HG03442 (cell line): ENCODE measurements at regions not wholly inside any gene's neighbourhood (a gene's known extent, or its start where the extent isn't known, plus 50 kb on each side); places are given as distances from the start of the nearest gene placed in this dataset.

Source experiments
- ATAC-seq: cut with Tn5 transposase; IDR thresholded peaks from one replicate; pipeline ENCODE4 v1.9.1; 2021; ENCODE audit warnings: mild to moderate bottlenecking, moderate library complexity; ENCODE audit not compliant: unreplicated experiment

DNA sequence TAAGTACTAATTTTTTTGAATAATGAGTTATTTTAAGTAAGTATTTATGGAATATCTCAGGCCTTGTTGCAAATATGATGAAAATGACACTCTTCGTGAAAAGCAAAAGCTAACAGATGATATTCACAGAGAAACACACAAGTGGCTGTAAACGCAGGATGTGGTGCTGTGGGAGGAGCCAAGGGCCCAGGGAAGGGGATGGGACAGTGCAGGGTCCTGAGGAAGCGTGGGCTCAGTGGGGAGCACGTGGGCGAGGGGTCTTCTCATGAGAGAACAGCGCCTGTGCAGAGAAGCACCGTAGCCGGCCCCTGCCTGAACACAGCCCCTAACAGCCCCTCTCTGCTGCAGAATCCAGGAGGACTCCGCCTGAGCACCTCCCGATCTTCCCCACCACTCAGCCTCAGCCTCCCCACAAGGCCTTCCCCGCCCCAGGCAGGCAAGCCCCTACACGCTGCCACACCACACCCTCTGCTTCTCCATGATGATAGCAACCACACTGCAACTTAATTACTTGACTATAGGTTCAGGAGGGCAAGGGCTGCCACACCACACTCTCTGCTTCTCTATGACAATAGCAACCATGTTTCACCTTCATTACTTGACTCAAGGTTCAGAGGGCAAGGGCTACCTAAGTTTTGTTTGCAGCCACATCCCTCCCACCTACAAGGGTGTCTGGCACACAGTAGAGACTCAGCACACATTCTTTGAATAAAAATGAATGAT is 152.6 kb upstream of the RNF32 start:
- no peak for ATAC-seq

DNA sequence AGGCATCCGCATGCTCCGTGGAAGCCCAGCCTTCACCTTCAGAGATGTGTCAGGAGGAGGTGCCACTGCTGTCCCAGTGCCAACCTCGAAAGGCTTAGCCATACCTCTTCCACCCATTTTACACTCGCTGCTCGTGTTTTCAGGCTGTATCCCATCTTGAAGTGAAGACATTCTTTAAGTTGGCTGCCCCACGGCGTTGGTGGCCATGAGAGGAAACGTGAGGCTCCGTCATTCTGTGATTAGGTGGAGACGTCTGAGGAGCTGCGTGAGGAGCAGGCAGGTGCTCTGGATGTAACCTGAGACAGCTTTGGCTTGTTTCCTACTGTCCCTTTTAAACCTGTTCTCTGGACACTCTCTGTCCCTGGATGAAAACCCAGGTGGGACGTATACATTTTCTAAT is 159.9 kb upstream of the RNF32 start:
- no peak for ATAC-seq

DNA sequence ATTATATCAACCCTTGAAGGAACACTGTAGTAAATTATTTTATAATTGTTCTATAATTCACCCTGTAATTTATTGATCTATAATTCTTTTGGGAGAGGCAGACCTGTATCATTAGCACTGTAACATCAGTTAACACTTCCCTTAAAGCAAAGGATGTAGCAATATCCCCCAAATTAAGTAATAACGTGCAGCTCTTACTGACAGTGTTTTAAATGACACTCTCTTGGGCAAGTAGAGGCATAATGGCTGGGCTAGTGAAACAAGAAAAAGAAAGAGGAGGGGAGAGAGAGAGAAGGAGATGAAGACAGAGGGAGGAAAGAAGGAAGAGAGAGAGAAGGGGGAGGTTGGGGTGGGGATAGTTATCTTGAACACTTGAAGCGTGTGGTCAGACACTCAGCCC is 161.0 kb upstream of the RNF32 start:
- ATAC-seq: no peak

DNA sequence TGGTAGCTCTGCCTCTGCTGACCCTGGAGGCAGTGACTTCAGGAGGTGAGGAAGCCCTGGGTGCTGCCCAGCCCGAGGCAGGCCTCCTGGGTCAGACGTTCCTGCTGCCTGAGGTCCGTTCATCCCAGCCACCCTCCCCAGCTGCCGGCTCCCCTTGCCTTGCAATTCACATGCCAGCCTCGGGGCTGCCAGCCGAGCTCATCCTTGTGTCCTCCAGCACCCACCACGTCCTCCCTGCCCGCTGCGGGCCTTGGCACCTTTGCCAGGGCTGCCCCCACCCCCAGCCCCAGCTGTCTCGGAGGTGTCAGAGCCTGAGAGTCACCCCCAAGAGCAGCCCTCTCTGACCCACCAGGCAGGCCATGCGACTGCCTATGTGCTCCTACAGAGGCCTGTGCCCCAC is 162.1 kb upstream of the RNF32 start:
- no peak for ATAC-seq

DNA sequence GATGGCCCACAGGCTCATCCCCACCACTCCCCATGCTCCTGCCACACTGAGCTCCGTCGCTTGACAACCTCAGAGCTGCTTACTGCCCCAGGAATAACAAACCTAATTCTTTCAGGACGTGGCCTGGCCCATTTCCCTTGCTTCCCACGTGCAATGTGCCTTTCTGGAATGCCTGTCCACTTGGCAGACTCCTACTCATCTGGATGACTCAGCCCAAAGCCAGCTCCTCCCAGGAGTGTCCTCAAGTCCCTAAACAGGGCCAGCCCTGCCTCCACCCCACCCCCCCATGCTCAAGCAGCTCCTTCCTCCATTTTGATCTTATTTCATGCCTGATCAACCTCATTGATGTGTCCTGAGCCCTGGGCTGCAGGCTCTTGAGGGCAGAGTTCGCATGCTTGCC is 164.9 kb upstream of the RNF32 start:
- no peak for ATAC-seq

DNA sequence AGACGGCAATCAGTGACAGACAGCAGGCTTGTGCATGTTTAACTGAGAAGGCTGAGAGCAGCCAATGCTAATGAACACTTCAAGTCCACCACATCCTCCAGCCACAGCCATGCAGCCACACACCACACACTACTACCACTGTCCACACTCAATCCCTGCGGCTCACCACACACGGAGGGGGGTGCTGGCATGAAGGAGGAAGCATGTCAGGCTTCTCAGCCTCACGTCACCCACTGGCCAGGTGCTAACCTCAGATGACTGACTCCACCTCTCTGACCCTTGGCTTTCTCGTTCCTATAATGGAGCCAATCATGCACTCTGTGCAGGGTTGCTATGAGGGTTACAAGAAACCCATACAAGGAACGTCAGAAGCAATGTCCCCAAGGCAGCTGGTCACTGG is 165.4 kb upstream of the RNF32 start:
- ATAC-seq: no peak

DNA sequence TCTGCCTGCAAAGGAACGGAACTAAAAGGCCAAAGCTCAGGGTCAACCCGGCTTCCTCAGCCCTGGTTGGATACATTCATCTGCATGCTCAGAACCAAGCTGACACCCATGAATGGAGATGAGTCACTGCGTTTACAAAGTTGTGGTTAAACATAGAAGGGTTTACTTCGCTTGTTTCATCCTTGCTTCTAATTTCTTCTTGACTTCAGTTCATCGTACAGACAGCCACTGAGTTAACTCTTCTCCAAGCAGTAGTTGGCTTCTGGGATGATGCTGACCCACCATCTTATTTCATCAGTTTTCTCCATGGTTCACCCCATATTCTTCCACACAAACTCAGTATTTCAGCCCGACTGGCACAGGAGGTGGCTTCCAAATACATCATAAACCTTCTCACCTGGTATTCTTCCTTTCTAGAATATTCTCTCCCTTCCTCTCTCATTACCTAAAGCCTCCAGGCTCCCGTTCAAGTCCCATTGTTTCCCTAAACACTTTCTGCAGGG is 166.3 kb upstream of the RNF32 start:
- no peak for ATAC-seq

DNA sequence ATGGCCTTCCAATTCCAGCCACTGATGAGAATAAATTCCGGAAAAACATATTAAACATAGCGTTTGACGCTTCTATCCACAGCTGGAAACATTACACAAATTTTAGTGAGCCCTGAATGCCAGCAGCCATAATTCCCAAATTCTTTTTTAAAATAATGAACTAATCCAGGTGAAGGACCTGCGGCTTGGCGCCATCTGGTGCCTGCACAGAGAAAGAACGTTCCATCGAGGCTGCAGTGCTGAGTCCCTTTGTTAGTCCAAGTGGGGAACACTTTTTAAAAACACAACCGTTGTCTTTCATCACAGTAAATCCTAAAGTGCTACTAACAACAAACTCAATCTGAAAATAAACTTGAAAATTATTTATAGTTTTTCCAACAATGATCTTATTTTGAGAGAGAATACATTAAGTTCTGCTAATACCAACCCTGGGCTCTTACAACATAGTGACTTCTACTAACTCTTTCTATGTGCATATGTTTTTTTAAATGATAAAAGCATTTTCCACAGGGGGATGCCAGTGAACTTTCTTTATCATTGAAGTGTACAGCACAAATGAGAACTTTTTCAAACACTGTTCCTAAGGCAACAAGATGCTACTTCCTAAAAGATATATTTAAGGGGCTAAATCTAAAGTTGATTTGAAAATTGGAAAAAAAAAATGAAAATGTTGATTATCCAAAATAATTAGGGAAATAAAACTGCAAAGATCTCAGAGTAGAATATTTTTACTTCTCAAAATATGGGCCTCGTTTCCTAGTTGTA is 166.9 kb upstream of the RNF32 start:
- no peak for ATAC-seq

DNA sequence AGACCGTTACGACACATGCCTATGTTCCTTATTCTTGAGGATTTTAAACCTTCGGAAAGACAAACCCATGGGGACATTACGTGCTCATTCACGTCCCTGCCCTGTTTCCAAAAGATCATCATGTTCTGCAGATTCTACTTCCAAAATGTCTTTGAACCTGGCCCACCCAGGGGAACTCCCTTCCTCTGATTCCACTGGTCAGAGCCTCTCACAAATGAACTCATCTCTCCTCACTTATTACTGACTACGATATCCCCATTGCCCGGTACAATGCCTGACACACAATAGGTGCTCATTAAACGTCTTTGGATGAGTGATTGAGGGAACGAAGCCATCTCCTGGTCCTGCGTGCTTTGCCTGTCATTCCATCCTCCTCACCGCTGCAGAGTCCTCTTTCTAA is 168.3 kb upstream of the RNF32 start:
- ATAC-seq: no peak

DNA sequence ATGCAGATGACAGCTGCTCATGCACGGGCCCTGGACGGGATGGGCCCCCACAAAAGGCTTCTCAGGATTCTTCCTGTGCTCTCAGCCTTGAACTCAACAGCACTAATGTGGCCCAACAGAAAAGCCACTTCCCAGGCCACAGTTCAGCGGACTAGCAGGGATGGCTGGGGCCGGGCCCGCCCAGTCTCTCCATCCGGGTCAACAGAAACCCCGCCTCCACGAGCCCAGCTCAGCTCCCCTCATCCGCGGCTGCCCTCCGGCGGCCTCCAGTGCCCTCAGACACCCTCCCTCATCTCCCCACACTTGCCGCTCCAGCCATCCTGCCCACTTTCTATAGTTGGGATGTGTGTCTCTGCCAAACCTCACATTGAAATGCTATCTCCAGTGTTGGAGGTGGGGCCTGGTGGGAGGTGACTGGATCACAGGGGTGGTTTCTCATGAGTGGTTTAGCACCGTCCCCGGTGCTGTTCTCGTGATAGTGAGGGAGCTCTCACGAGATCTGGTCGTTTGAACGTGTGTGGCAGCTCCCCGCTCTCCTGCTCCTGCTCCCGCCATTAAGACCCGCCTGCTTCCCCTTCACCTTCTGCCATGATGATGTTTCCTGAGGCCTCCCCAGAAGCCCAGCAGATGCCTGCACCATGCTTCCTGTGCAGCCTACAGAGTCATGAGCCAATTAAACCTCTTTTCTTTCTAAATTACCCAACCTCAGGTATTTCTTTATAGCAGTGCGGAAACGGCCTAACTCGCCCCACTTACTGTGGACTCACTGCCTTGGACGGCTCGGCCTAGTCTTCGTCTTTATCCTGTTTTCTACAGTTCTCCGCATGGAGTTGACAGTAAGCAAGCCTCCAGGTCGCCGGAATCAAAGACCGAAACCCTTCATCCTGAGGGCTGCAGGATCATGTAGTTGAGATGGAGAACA is 169.9 kb upstream of the RNF32 start:
- no peak for ATAC-seq

DNA sequence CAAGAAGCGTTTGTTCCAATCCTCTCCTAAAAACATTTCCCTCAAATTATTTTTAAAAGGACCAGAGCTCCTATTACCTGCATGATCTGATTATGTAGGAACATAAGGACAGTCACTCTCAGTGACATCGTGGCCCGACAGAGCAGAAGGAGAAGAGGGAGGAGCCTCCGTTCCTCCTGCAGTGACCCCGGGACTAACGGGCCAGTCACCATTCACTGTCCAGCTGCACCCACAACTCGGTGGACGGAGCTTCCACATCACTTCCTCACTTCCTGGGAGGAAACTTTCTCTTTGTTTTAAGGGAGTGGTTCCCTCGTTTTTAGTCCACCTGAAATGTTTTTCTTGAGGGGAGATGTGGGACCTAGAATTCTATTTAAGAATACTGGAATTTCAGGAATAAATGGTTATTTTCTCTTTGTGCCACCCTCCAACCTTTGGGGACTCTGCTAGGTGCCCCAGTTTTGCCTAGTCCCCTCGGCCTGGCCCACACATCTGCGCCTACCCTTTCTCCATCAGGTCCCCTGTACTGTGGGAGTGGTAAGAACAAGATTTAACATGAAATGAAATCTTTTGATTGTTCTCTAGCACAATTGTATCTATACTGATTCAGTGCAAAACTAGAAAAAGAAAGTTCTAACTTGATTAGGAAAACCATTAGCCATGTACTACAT is 173.5 kb upstream of the RNF32 start:
- no peak for ATAC-seq

DNA sequence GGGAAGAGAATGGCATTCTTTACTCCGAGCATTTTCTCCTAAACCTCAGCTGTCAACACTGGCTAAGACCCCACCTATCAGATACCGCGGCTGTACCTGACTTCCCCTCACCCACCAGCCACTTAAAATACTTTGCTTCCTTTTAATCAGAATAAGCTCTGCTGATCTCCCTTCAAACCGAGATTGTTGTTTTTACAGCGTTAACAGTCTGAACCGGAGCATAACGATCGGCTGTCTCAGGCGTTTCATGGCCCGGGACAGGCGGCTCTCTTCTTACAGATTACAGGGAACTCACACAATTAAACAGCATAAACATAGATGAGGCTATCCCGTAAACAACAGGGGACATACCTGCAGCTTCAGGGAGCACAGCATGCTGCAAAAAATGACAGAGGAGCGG is 174.3 kb upstream of the RNF32 start:
- ATAC-seq: no peak

DNA sequence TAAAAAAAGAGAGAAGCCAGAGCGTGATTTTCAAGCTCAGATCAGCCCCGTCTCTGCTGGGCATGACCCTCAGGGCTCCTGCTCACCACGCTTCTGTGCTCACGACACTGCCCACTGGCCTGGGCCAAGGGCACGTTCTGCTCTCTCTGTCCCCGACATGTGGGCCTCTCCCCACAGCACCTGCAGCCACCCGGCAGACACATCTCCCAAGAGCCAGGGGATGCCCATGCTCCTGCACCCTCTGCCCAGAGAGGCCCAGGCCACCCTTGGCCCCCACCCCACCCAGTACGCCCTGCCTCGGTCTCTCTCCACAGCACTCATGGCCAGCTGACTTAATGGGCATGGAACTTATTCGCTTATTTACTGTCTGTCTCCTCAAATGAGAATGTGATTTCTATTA is 175.4 kb upstream of the RNF32 start:
- ATAC-seq: no peak

DNA sequence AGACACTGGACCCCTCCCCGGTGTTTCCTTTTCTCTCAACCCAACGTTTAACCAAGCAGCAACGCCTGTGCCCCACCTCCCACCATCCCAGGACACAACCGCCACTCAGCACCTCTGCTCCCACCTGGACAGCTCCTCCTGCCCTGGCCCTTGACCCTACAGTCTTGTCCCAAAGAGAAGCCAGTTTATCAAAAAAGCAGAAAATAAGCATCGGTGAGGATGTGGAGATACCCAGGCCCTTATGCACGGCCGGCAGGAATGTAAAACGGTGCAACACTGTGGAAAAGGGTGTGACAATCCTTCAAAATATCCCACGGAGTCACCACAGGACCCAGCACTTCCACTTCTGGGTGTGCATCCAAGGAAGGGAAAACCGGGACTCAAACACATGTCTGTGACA is 176.2 kb upstream of the RNF32 start:
- ATAC-seq: no peak

DNA sequence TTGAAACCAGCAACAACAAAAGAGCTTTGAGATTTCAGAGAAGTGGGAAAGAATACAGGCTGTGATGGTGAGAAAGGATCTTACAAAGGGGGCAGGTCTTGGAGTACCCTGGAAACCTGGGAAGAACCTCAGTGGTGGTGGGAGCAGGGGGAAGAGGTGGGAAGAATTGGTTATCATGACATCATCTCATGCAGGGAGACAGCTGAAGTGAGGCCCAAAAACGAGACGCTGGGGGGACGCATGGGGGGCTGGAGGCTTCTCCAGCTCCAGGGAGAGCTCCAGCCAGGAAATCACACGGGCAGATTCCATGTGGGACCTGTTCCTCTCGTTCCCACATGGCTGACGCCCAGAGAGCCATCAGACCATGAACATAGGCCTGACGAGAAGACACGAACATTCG is 177.3 kb upstream of the RNF32 start:
- no peak for ATAC-seq

DNA sequence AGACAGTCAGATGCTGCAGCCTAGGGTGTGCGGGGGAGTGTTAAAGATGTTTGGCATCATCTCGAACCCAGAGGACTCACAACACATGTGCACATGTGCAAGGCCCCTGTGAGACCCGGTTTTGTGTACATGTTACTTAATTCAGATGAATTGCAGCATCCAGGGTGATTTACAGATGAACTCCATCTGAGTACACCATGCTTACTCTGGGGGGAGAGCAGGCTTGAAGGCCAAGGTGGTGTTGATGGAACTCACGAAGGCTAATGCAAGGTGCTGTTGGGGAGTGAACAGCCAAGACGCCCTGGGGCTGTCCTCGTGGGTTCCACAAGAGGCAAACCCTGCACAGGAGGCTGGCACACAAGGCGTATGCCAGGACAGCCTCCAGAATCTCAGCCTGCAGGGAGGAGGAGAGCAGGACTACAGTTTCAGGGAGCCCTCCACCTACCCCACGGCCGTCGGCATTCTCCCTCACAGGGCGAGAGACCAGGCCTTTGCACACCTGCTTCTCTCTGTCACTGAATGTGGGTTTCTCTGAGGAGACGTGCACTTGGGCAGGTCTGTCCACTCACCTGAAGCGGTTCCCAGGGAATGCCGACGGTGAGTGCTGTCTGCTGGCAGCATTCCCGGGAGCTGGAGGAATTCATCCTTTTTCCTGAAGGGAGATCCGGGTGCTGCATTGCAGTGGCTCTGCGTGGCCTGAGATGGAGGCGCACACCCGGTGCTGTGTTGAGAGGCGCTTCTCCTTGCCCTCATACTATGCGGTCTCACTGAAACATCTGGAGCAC is 178.5 kb upstream of the RNF32 start:
- ATAC-seq: no peak

DNA sequence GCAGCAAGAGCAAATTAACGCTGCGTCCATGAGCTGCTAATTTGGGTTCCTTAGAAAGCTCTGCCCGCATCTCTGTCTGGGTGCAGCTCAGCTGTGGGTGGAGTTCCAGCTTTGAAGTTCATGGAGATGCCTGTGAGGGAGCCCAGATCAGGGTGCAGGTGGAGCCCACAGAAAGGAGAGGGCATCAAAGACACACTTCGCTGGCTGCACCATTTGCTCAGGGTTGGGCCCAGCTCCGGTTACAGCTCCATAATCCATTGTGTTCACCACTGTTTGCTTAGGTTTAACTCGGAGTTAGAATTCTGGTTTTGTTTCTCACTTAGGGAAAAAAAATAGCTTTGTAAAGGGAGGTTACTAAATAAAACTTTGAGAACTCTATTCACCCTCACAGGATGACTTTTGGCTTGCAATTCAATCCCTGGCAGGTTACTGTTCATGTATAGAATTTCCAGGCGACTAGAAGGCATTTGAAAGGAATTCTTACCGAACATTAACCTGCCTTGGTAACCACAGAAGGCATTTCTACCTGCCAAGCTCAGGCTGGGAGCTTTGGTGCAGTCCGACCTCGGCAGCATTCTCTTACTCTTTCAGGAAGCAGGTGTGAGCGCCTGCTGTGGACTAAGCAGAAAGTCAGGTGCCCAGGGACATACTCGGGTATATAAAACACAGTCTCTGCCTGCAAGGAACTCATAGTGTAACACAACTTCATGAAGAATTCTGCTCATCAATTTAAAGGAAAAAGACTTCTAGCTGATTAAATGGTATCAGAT is 179.5 kb upstream of the RNF32 start:
- ATAC-seq: no peak

DNA sequence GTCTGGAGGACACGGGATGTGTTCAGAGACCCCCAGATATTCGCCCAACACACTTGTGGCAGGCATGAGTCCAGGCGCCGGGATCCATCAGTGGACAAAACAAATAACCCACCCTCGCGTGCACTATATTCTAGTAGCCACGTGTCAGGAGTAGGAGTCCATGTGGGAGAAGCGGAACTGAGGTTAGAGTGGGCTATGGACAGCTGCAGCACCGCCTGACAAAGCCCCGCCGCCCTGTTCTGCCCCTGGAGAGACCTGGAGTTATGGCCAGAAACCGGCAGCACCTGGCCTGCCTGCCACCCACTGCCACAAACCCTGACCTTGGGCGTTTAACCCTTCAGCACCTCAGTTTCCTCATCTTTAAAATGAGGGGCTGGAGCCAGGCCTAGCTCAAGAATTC is 181.0 kb upstream of the RNF32 start:
- ATAC-seq: no peak

DNA sequence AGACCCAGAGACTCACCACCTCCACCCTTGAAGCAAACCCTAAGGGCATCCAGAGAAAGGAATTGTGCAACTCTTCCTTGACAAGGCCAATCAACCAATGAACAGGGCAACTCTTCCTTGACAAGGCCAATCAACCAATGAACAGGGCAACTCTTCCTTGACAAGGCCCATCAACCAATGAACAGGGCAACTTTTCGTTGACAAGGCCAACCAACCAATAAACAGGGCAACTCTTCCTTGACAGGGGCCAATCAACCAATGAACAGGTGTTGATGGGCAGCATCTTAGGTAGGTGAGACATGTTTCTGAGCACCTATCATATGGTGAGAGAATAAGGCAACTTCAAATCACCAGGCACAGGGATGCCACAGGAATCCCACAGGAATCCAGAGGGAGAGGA is 181.5 kb upstream of the RNF32 start:
- ATAC-seq: no peak
